Endothelial cell of umbilical vein (primary cell): ENCODE measurements at regions not wholly inside any gene's neighbourhood (a gene's known extent, or its start where the extent isn't known, plus 50 kb on each side); places are given as distances from the start of the nearest gene placed in this dataset.
A peak's percentile ranks its signal among the peaks of the same experiment; 100 is the strongest.

Source experiments
- BruUV-seq: library from RNA; stranded (reverse); fragments of 400-500 nt; replicated peaks from 2 replicates; lab custom pipeline; 2021; lab: Mats Ljungman, UMichigan
- CTCF ChIA-PET: fragments of 300-600, 350-600 bp; sonication (Branson Sonifier 250); formaldehyde crosslinking; loops from one replicate; lab custom pipeline; 2021; ENCODE audit warnings: antibody characterized with exemption, inconsistent platforms; lab: Charles Lee
- POLR2A ChIA-PET: fragments of 300-600, 350-600 bp; sonication (Branson Sonifier 250); formaldehyde crosslinking; loops from one replicate; lab custom pipeline; 2021; ENCODE audit warnings: antibody characterized with exemption, inconsistent platforms; lab: Charles Lee
- DNase-seq: peaks from one replicate; pipeline ENCODE4 v3.0.0-alpha.2; 2011; ENCODE audit warnings: low read depth, low spot score
- FAIRE-seq: peaks from 2 replicates; lab custom pipeline; 2011; peaks lifted over from hg19 to GRCh38; lab: Jason Lieb, UNC
- H2AFZ ChIP-seq: 2 replicates; pipeline ENCODE4 v1.6.0; 2012; ENCODE audit warnings: low read depth, low read length, control low read depth, inconsistent platforms
- H3K27ac ChIP-seq: 2 replicates; pipeline ENCODE4 v1.5.1; 2011; ENCODE audit warnings: low read depth, mild to moderate bottlenecking, control low read depth, low read length, moderate library complexity; ENCODE audit not compliant: insufficient read depth
- H3K27me3 ChIP-seq, 2 experiments: 2 replicates each; pipeline versions ENCODE4 v1.6.0 to v1.6.1; 2011; ENCODE audit warnings: low read length in 2 of 2, mixed read lengths in 1 of 2; ENCODE audit not compliant: control insufficient read depth in 2 of 2, insufficient read depth in 2 of 2
- H3K36me3 ChIP-seq, 2 experiments: 2 replicates in 1 of 2; 3 replicates in 1 of 2; pipeline ENCODE4 v1.5.1; 2011; ENCODE audit warnings: low read length in 2 of 2, mild to moderate bottlenecking in 1 of 2, moderate library complexity in 1 of 2; ENCODE audit not compliant: control insufficient read depth in 2 of 2, insufficient read depth in 2 of 2; ENCODE audit errors: extremely low read depth in 1 of 2
- H3K4me1 ChIP-seq: 3 replicates; pipeline ENCODE4 v1.5.1; 2011; ENCODE audit warnings: mild to moderate bottlenecking, low read length; ENCODE audit not compliant: control insufficient read depth, insufficient read depth; ENCODE audit errors: extremely low read depth
- H3K4me2 ChIP-seq: 2 replicates; pipeline ENCODE4 v1.6.1; 2011; ENCODE audit warnings: low read length, control low read depth, mixed read lengths; ENCODE audit not compliant: insufficient read depth
- H3K4me3 ChIP-seq, 3 experiments: fragments of 200-600 bp in 1 of 3; sonication (generic), shearing (Covaris generic) in 1 of 3; replicated peaks in 1 of 3; 2 replicates each; pipeline ENCODE4 v1.5.1; 2011 to 2016; ENCODE audit warnings: control low read depth in 3 of 3, low read length in 3 of 3, mild to moderate bottlenecking in 2 of 3, inconsistent platforms in 1 of 3, low read depth in 1 of 3, moderate library complexity in 1 of 3; ENCODE audit not compliant: insufficient read depth in 1 of 3
- H3K79me2 ChIP-seq: 2 replicates; pipeline ENCODE4 v1.6.0; 2012; ENCODE audit warnings: low read length, inconsistent platforms; ENCODE audit not compliant: control insufficient read depth, insufficient read depth
- H3K9ac ChIP-seq: replicated peaks from 2 replicates; pipeline ENCODE3; 2011; ENCODE audit warnings: low read length, control low read depth; ENCODE audit not compliant: insufficient read depth; ENCODE audit errors: extremely low read depth
- H3K9me1 ChIP-seq: replicated peaks from 3 replicates; pipeline ENCODE4 v1.6.0; 2011; ENCODE audit warnings: mild to moderate bottlenecking, low read length; ENCODE audit not compliant: control insufficient read depth, insufficient read depth; ENCODE audit errors: extremely low read depth
- H3K9me3 ChIP-seq: replicated peaks from 2 replicates; pipeline ENCODE4 v1.5.1; 2012; ENCODE audit warnings: low read length, inconsistent platforms; ENCODE audit not compliant: control insufficient read depth, insufficient read depth
- H4K20me1 ChIP-seq: replicated peaks from 2 replicates; pipeline ENCODE3; 2011; ENCODE audit warnings: mild to moderate bottlenecking, low read length; ENCODE audit not compliant: control insufficient read depth, insufficient read depth; ENCODE audit errors: extremely low read depth
- CTCF ChIP-seq, 2 donors: IDR thresholded peaks; 1 replicate in 1 of 2; 2 replicates in 1 of 2; pipeline ENCODE4 v1.5.1; 2011; ENCODE audit warnings: low read length in 2 of 2, mild to moderate bottlenecking in 2 of 2, moderate library complexity in 2 of 2, control low read depth in 1 of 2, inconsistent platforms in 1 of 2, low read depth in 1 of 2; ENCODE audit not compliant: insufficient read depth in 1 of 2; ENCODE audit errors: extremely low read depth in 1 of 2
- EZH2 ChIP-seq: IDR thresholded peaks from 2 replicates; pipeline ENCODE4 v1.6.1; 2012; ENCODE audit warnings: borderline replicate concordance, low read depth, mild to moderate bottlenecking, moderate library complexity, low read length, inconsistent platforms; ENCODE audit not compliant: severe bottlenecking
- FOS ChIP-seq: IDR thresholded peaks from 2 replicates; pipeline ENCODE4 v1.6.1; 2011; ENCODE audit warnings: mild to moderate bottlenecking, low read length, moderate library complexity, borderline replicate concordance; ENCODE audit not compliant: insufficient read depth
- GATA2 ChIP-seq: IDR thresholded peaks from 2 replicates; pipeline ENCODE4 v1.7.0; 2011; ENCODE audit warnings: low read depth, mild to moderate bottlenecking, moderate library complexity, mixed read lengths, low read length; ENCODE audit not compliant: insufficient read length, insufficient read depth
- JUN ChIP-seq: IDR thresholded peaks from 2 replicates; pipeline ENCODE4 v1.6.1; 2011; ENCODE audit warnings: borderline replicate concordance, low read depth; ENCODE audit not compliant: insufficient read length, insufficient read depth
- MAX ChIP-seq: IDR thresholded peaks from 2 replicates; pipeline ENCODE4 v1.6.1; 2011; ENCODE audit not compliant: insufficient read depth, insufficient read length
- MYC ChIP-seq: IDR thresholded peaks from one replicate; pipeline ENCODE4 v1.6.1; 2011; ENCODE audit warnings: mild to moderate bottlenecking, low read depth, low read length
- POLR2A ChIP-seq: IDR thresholded peaks from 2 replicates; pipeline ENCODE4 v1.6.1; 2012; ENCODE audit warnings: low read depth, mild to moderate bottlenecking, control low read depth, low read length
- POLR2AphosphoS5 ChIP-seq: IDR thresholded peaks from 2 replicates; pipeline ENCODE4 v1.6.1; 2012; ENCODE audit warnings: low read depth, mild to moderate bottlenecking, control low read depth, low read length, moderate library complexity; ENCODE audit not compliant: insufficient read depth
- dilution Hi-C: fragments of 300-500 bp; cut with MboI; formaldehyde crosslinking; loops from one replicate; pipeline ENCODE4 v1.15.0; 2019; ENCODE audit warnings: low sequenced_read_pairs; ENCODE audit not compliant: extremely low pct_ligation_motif_present
- intact Hi-C: fragments of 100-400 bp; cut with micrococcal nuclease; formaldehyde crosslinking; loops from one replicate; pipeline ENCODE4 v1.10.0; 2022

GRCh38 chr9:3043369-3043768, 199.5 kb upstream of the PUM3 start:
- Histone ChIP-seq H3K4me1 (no peaks in the 10 kb centered on the region), H3K27ac (no peak overlapping the region), H3K9me3 (no peaks in the 10 kb centered on the region), H4K20me1 (no peaks in the 10 kb centered on the region), H3K79me2 (no peaks in the 10 kb centered on the region), H3K4me3 (no peak overlapping the region), H3K9me1 (no peaks in the 10 kb centered on the region), H3K27me3 (no peaks in the 10 kb centered on the region), H3K36me3 (no peaks in the 10 kb centered on the region), H3K9ac (no peak overlapping the region), H2AFZ (no peak overlapping the region), H3K4me2 (no peak overlapping the region)
- dilution Hi-C loops: no loop called here
- intact Hi-C loops: no loop called here
- CTCF ChIA-PET: no interaction called here
- FAIRE-seq: no peak
- DNase-seq: peak; percentile 6
- TF ChIP-seq MYC: no peak
- BruUV-seq: no TSS peak
- POLR2A ChIA-PET: no interaction called here

DNA sequence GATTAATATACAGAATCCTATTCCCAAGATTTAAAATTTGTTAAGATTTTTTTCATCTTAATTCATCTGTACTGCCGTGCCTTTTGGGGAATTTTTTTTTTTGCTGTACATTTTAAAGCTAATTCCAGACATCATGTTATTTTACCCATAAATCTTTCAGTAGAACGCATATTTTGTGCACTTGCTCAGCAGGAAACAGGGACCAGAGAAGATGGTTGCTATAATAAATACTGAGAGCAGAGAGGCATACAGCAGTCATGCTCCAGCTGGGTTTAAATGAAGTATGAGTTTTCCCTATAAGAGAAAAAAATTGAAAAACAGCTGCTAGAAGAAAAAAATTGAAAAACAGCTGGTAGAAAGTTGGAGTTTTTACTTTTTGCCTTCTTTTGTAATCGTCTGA, 196.9 kb upstream of the PUM3 start:
- Histone ChIP-seq H3K27me3 (no peaks in the 10 kb centered on the region), H3K9me3 (no peaks in the 10 kb centered on the region), H3K27ac (no peak overlapping the region), H3K9me1 (no peaks in the 10 kb centered on the region), H3K36me3 (no peaks in the 10 kb centered on the region), H3K9ac (no peak overlapping the region), H3K4me3 (no peak overlapping the region), H4K20me1 (no peaks in the 10 kb centered on the region), H3K4me1 (no peaks in the 10 kb centered on the region), H3K79me2 (no peaks in the 10 kb centered on the region), H2AFZ (no peak overlapping the region), H3K4me2 (no peak overlapping the region)
- intact Hi-C loops: no loop called here
- DNase-seq: no peak
- no peak for FAIRE-seq
- ChIA-PET POLR2A (no interaction called here), CTCF (no interaction called here)
- dilution Hi-C loops: no loop called here
- TF ChIP-seq POLR2AphosphoS5 (no peak), CTCF (IDR thresholded peaks at IDR 0.05; ENCODE audit: extremely low read depth in 1 of 2, insufficient read depth in 1 of 2, low read depth in 1 of 2, low read length in 2 of 2) (no peak), POLR2A (no peak), MYC (no peak), MAX (no peak), GATA2 (no peak), EZH2 (no peak), FOS (no peak), JUN (no peak)
- no TSS peak for BruUV-seq
